ENCODE measurements at regions not wholly inside any gene's neighbourhood (a gene's known extent, or its start where the extent isn't known, plus 50 kb on each side); places are given as distances from the start of the nearest gene placed in this dataset.

- H3K27ac ChIP-seq (ENCODE audit: low read depth in 1 of 2, low read length in 2 of 2): no peak overlapping the region
- no peak overlapping the region for H3K9ac ChIP-seq (ENCODE audit: insufficient read depth, low read length, poor library complexity, severe bottlenecking)
- Mint-ChIP-seq H3K36me3 (no peaks in the 10 kb centered on the region), H3K9me3 (peaks cover 0 to 6% (median 0%) of the 10 kb centered on the region in 7 donors), H3K4me1 (no peaks in the 10 kb centered on the region), H3K27ac (no peak overlapping the region), H3K4me3 (no peak overlapping the region), H3K27me3 (ENCODE audit: low read depth in 3 of 3) (peaks cover 0 to 2% (median 0%) of the 10 kb centered on the region in 3 donors)
- DNase-seq: no peak
- H3K9me3 ChIP-seq (replicated peaks in 1 of 2; ENCODE audit: control insufficient read depth in 1 of 2, insufficient read depth in 1 of 2, low read length in 2 of 2): no peaks in the 10 kb centered on the region
- 83% methylated on average over 1 of the region's 1 CpG for WGBS (ENCODE audit: insufficient coverage)
- H4K20me1 ChIP-seq (ENCODE audit: insufficient read depth, low read length): no peaks in the 10 kb centered on the region
- H3K4me1 ChIP-seq (ENCODE audit: control insufficient read depth in 1 of 2, insufficient read depth in 2 of 2, low read length in 2 of 2): no peaks in the 10 kb centered on the region
- H3K36me3 ChIP-seq (replicated peaks in 1 of 2; ENCODE audit: control insufficient read depth in 1 of 2, insufficient read depth in 2 of 2, low read length in 2 of 2): no peaks in the 10 kb centered on the region
- H3K79me2 ChIP-seq (ENCODE audit: insufficient read depth, low read length): no peaks in the 10 kb centered on the region
- H2AFZ ChIP-seq (ENCODE audit: insufficient read depth, low read depth, low read length, poor library complexity, severe bottlenecking): no peak overlapping the region
- no peak overlapping the region for H3K4me3 ChIP-seq (replicated peaks in 1 of 3; ENCODE audit: low read depth in 2 of 3, low read length in 3 of 3)
- no peak overlapping the region for H3K4me2 ChIP-seq (replicated peaks; ENCODE audit: extremely low read depth, low read length, poor library complexity, severe bottlenecking)
- intact Hi-C loops (cut with micrococcal nuclease): no loop called here
- no peaks in the 10 kb centered on the region for H3K27me3 ChIP-seq (ENCODE audit: control insufficient read depth in 2 of 2, insufficient read depth in 2 of 2, low read length in 2 of 2)
- no peak for TF ChIP-seq CTCF (IDR thresholded peaks at IDR 0.05)
These were observed 109.3 kb upstream of the TCERG1L start for GRCh38 chr10:131420867-131421266.

- intact Hi-C loops (cut with micrococcal nuclease): no loop called here
- H3K9me3 Mint-ChIP-seq: peaks cover 0 to 6% (median 0%) of the 10 kb centered on the region in 7 donors
These were observed 109.9 kb upstream of the TCERG1L start for GRCh38 chr10:131421381-131421780.

More at GRCh38 chr10:131421381-131421780, 109.9 kb upstream of the TCERG1L start:
- Mint-ChIP-seq H3K36me3 (no peaks in the 10 kb centered on the region), H3K27ac (no peak overlapping the region), H3K4me1 (no peaks in the 10 kb centered on the region), H3K4me3 (no peak overlapping the region), H3K27me3 (ENCODE audit: low read depth in 3 of 3) (peaks cover 0 to 2% (median 0%) of the 10 kb centered on the region in 3 donors)
- Histone ChIP-seq H3K79me2 (ENCODE audit: insufficient read depth, low read length) (no peaks in the 10 kb centered on the region), H3K27ac (ENCODE audit: low read depth in 1 of 2, low read length in 2 of 2) (no peak overlapping the region), H3K9ac (ENCODE audit: insufficient read depth, low read length, poor library complexity, severe bottlenecking) (no peak overlapping the region), H3K9me3 (replicated peaks in 1 of 2; ENCODE audit: control insufficient read depth in 1 of 2, insufficient read depth in 1 of 2, low read length in 2 of 2) (no peaks in the 10 kb centered on the region), H3K4me3 (replicated peaks in 1 of 3; ENCODE audit: low read depth in 2 of 3, low read length in 3 of 3) (no peak overlapping the region), H3K36me3 (replicated peaks in 1 of 2; ENCODE audit: control insufficient read depth in 1 of 2, insufficient read depth in 2 of 2, low read length in 2 of 2) (no peaks in the 10 kb centered on the region), H3K4me1 (ENCODE audit: control insufficient read depth in 1 of 2, insufficient read depth in 2 of 2, low read length in 2 of 2) (no peaks in the 10 kb centered on the region), H2AFZ (ENCODE audit: insufficient read depth, low read depth, low read length, poor library complexity, severe bottlenecking) (no peak overlapping the region), H3K27me3 (ENCODE audit: control insufficient read depth in 2 of 2, insufficient read depth in 2 of 2, low read length in 2 of 2) (no peaks in the 10 kb centered on the region), H3K4me2 (replicated peaks; ENCODE audit: extremely low read depth, low read length, poor library complexity, severe bottlenecking) (no peak overlapping the region), H4K20me1 (ENCODE audit: insufficient read depth, low read length) (no peaks in the 10 kb centered on the region)
- no peak for DNase-seq
- 92% methylated on average over 2 of the region's 5 CpGs for WGBS (ENCODE audit: insufficient coverage)
- TF ChIP-seq CTCF (IDR thresholded peaks at IDR 0.05): no peak

All from CD14-positive monocyte (primary cell).